Loucy (cell line): ENCODE measurements at regions not wholly inside any gene's neighbourhood (a gene's known extent, or its start where the extent isn't known, plus 50 kb on each side); places are given as distances from the start of the nearest gene placed in this dataset.

ENCODE experiments used
- EZH2phosphoT487 ChIP-seq: fragments of 200-600 bp; IDR thresholded peaks from 2 replicates; pipeline ENCODE4 v1.6.1; 2018; ENCODE audit warnings: antibody characterized with exemption, mild to moderate bottlenecking, moderate library complexity, borderline replicate concordance
- TF ChIP-seq, protein P1 (sequence below): fragments of 200-600 bp; sonication (generic); conservative IDR thresholded peaks from 2 replicates; pipeline ENCODE4 v1.5.1; 2014; ENCODE audit warnings: mild to moderate bottlenecking, antibody characterized with exemption, low read length

DNA sequence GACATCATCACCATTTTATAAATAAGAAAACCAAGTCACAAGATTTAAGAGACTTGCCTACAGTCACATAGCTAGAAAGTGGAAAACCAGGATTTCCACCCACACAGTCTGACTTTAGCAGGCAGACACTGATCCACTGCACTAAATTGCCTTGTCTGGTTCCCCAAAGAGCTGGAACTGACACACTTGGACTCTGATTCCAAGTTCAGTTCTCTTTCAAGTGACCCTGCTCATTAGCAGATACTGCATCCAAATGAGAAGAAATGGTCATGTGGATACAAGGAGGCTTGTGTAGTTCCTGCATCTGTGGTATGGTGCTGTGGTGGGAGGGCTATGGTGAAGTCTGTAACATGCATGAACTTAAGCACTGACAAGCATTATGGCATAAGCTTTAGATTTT, 180.1 kb upstream of the MKLN1 start:
- TF ChIP-seq, protein P1, sequence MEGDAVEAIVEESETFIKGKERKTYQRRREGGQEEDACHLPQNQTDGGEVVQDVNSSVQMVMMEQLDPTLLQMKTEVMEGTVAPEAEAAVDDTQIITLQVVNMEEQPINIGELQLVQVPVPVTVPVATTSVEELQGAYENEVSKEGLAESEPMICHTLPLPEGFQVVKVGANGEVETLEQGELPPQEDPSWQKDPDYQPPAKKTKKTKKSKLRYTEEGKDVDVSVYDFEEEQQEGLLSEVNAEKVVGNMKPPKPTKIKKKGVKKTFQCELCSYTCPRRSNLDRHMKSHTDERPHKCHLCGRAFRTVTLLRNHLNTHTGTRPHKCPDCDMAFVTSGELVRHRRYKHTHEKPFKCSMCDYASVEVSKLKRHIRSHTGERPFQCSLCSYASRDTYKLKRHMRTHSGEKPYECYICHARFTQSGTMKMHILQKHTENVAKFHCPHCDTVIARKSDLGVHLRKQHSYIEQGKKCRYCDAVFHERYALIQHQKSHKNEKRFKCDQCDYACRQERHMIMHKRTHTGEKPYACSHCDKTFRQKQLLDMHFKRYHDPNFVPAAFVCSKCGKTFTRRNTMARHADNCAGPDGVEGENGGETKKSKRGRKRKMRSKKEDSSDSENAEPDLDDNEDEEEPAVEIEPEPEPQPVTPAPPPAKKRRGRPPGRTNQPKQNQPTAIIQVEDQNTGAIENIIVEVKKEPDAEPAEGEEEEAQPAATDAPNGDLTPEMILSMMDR: no peak
- no peak for TF ChIP-seq EZH2phosphoT487
